ENCODE measurements at regions not wholly inside any gene's neighbourhood (a gene's known extent, or its start where the extent isn't known, plus 50 kb on each side); places are given as distances from the start of the nearest gene placed in this dataset.

GRCh38 chr13:80118506-80118905 lies 222.4 kb downstream of the SPRY2 start:
- Histone ChIP-seq H3K36me3 (no peaks in the 10 kb centered on the region), H3K27ac (no peak overlapping the region), H3K4me3 (no peak overlapping the region), H3K9me3 (no peaks in the 10 kb centered on the region), H3K27me3 (no peaks in the 10 kb centered on the region), H3K4me1 (no peaks in the 10 kb centered on the region)
- TF ChIP-seq POLR2AphosphoS5 (IDR thresholded peaks at IDR 0.05) (no peak), POLR2A (IDR thresholded peaks at IDR 0.05) (no peak), CTCF (IDR thresholded peaks at IDR 0.05) (no peak), EP300 (IDR thresholded peaks at IDR 0.05; ENCODE audit: low read depth) (no peak)
- in situ Hi-C loops (cut with MboI; ENCODE audit: low pct_ligation_motif_present in 1 of 4, low pct_unique_long_range_greater_than_20kb in 1 of 4, low sequenced_read_pairs in 3 of 4) (no loop called here), intact Hi-C loops (cut with DNase I; ENCODE audit: low total_unique reads) (no loop called here)
- no peak for DNase-seq
- 85 to 87% methylated on average over 1 of the region's 1 CpG for WGBS, 2 donors (ENCODE audit: low coverage in 1 of 2)

GRCh38 chr13:80118099-80118498 lies 222.8 kb downstream of the SPRY2 start:
- Histone ChIP-seq H3K9me3 (no peaks in the 10 kb centered on the region), H3K27ac (no peak overlapping the region), H3K4me3 (no peak overlapping the region), H3K4me1 (no peaks in the 10 kb centered on the region), H3K27me3 (no peaks in the 10 kb centered on the region), H3K36me3 (no peaks in the 10 kb centered on the region)
- 98 to 100% methylated on average over 1 of the region's 1 CpG for WGBS, 2 donors (ENCODE audit: low coverage in 1 of 2)
- no peak for DNase-seq
- in situ Hi-C loops (cut with MboI; ENCODE audit: low pct_ligation_motif_present in 1 of 4, low pct_unique_long_range_greater_than_20kb in 1 of 4, low sequenced_read_pairs in 3 of 4) = no loop called here
- TF ChIP-seq EP300 (IDR thresholded peaks at IDR 0.05; ENCODE audit: low read depth) = no peak
- TF ChIP-seq POLR2A (IDR thresholded peaks at IDR 0.05) = no peak
- no peak for TF ChIP-seq CTCF (IDR thresholded peaks at IDR 0.05)
- no peak for TF ChIP-seq POLR2AphosphoS5 (IDR thresholded peaks at IDR 0.05)
- intact Hi-C loops (cut with DNase I; ENCODE audit: low total_unique reads) = no loop called here

- Histone ChIP-seq H3K27me3 (no peaks in the 10 kb centered on the region), H3K4me1 (no peaks in the 10 kb centered on the region), H3K9me3 (no peaks in the 10 kb centered on the region), H3K27ac (no peak overlapping the region), H3K4me3 (no peak overlapping the region), H3K36me3 (no peaks in the 10 kb centered on the region)
- no peak for DNase-seq
- no peak for TF ChIP-seq CTCF (IDR thresholded peaks at IDR 0.05)
- no peak for TF ChIP-seq EP300 (IDR thresholded peaks at IDR 0.05; ENCODE audit: low read depth)
- no peak for TF ChIP-seq POLR2AphosphoS5 (IDR thresholded peaks at IDR 0.05)
- no peak for TF ChIP-seq POLR2A (IDR thresholded peaks at IDR 0.05)
- intact Hi-C loops (cut with DNase I; ENCODE audit: low total_unique reads) (no loop called here), in situ Hi-C loops (cut with MboI; ENCODE audit: low pct_ligation_motif_present in 1 of 4, low pct_unique_long_range_greater_than_20kb in 1 of 4, low sequenced_read_pairs in 3 of 4) (no loop called here)
- 79 to 80% methylated on average over 2 of the region's 2 CpGs for WGBS, 2 donors (ENCODE audit: low coverage in 1 of 2)
Measured at GRCh38 chr13:80117515-80117914, 223.4 kb downstream of the SPRY2 start.

GRCh38 chr13:80116107-80116506 lies 224.8 kb downstream of the SPRY2 start:
- 80 to 83% methylated on average over 3 of the region's 3 CpGs for WGBS, 2 donors (ENCODE audit: low coverage in 1 of 2)
- no peaks in the 10 kb centered on the region for H3K4me1 ChIP-seq
- H3K27me3 ChIP-seq = no peaks in the 10 kb centered on the region
- H3K4me3 ChIP-seq = no peak overlapping the region
- intact Hi-C loops (cut with DNase I; ENCODE audit: low total_unique reads) = no loop called here
- no peak overlapping the region for H3K27ac ChIP-seq
- no peak for TF ChIP-seq CTCF (IDR thresholded peaks at IDR 0.05)
- no peak for TF ChIP-seq POLR2A (IDR thresholded peaks at IDR 0.05)
- TF ChIP-seq EP300 (IDR thresholded peaks at IDR 0.05; ENCODE audit: low read depth) = no peak
- TF ChIP-seq POLR2AphosphoS5 (IDR thresholded peaks at IDR 0.05) = no peak
- in situ Hi-C loops (cut with MboI; ENCODE audit: low pct_ligation_motif_present in 1 of 4, low pct_unique_long_range_greater_than_20kb in 1 of 4, low sequenced_read_pairs in 3 of 4) = no loop called here
- no peak for DNase-seq
- H3K9me3 ChIP-seq = no peaks in the 10 kb centered on the region
- no peaks in the 10 kb centered on the region for H3K36me3 ChIP-seq

Data from transverse colon (tissue), 4 donors.